Ureter (tissue), 1 donor: ENCODE measurements at regions not wholly inside any gene's neighbourhood (a gene's known extent, or its start where the extent isn't known, plus 50 kb on each side); places are given as distances from the start of the nearest gene placed in this dataset.

Experiments used
- DNase-seq: peaks from one replicate; pipeline ENCODE4 v3.0.0-alpha.2; 2020; ENCODE audit warnings: low spot score
- donor health status: DM: yes; HTN: yes; CAD: no.

- no peak for DNase-seq
These were observed 109.4 kb downstream of the UCHL5 start for GRCh38 chr1:192949783-192950182.

DNA sequence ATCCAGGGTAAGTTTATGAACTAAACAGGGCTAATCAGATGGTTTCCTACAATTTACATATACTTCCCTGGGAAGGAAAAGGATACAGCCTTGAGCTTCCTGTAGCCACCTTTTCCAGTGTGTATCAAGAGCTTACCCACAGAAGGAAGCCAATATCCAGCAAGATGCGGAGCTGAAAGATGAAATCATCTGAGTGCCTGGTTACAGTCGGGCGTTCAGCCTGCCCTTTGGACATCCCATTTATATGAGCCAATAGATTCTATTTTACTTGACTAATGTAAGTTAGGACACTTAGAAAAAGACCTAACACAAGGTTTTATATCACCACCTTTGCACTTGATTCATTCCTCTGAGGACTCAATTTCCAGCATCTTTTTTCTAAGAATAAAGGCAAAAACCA, 108.2 kb downstream of the UCHL5 start:
- DNase-seq, result no peak

GRCh38 chr1:192951691-192952460, 107.3 kb downstream of the UCHL5 start:
- DNase-seq, result no peak

DNA sequence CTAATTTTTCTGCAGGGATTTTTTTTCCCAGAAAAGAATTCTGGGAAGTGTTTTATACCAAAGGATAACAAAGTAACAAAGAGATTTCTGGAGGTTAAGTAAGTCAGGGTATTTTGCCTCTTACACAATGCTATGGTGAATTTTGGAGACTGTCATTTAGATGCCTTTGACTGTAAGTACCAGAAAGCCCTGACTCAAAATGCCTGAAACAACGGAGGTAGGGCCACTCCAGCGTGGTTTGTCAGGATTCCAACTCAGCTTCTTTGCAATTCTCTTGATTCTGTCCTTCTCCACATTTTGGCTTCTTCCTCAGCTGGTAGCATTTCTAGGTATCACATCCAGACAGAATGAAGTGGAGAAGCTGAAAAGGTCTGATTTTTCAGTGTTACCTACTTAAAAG, 106.5 kb downstream of the UCHL5 start:
- DNase-seq, result no peak

GRCh38 chr1:192954705-192955265, 104.4 kb downstream of the UCHL5 start:
- DNase-seq, result no peak

DNA sequence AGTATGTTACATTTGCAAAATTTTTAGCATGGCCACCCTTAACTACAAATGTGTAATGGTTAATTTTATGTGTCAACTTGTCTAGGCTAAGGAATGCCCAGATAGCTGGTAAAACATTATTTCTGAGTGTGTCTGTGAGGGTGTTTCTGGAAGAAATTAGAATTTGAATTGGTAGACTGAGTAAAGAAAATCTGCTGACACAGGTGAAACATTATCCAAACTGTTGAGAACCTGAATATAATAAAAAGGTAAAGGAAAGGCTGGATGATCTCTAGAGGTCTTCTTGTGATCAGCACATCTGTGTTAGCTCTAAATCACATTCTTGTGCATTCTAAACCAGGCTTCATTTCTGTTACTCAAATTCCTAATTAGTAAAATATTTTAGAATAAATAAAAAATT, 100.8 kb downstream of the UCHL5 start:
- no peak for DNase-seq

DNA sequence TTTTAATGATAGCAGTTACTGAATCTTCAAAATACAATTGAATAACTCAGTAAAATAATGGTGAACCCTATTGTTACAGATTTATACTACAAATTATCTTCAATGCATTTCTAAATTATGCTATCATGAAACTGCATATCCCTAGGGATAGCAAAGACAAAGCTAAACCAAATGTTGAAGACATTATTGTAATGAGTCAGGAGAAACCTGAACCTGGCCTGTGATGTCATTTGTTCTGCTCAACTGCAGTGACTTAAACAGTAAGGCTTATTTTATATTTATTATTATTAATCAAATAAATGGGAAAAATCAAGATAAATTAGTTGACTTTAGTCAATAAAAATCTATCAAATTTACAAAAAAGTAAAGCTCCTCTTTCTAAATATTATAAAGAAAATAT, 100.3 kb downstream of the UCHL5 start:
- no peak for DNase-seq

DNA sequence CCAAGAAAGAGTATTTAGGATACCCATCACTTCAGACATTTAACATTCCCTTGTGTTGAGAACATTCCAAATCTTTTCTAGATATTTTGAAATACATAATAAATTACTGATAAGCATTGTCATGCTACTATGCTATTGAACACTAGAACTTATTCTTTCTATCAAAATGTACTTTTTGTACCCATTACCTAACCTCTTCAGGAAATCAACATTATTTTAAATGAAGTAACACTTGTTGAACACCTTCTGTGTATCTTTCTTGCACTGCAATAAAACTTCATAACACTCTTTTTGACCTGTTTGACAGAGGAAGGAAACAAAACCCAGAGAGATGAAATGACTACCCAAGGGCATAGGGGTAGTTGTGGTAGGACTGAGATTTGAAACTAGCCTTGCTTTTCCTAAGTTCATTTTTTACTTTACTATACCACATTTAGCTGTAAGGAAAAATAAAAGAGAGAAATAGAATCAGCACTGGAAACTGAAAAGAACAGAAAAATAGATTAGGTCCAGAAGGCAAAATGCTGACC, 99.4 kb downstream of the UCHL5 start:
- DNase-seq, result no peak
